ENCODE measurements at regions not wholly inside any gene's neighbourhood (a gene's known extent, or its start where the extent isn't known, plus 50 kb on each side); places are given as distances from the start of the nearest gene placed in this dataset.

- Histone ChIP-seq H3K4me1 (ENCODE audit: insufficient read depth, low read length) (no peaks in the 10 kb centered on the region), H3K27me3 (ENCODE audit: insufficient read depth, low read length) (no peaks in the 10 kb centered on the region), H3K9me3 (ENCODE audit: low read depth, low read length) (no peaks in the 10 kb centered on the region), H3K4me3 (ENCODE audit: low read length) (no peak overlapping the region)
These were observed 475.4 kb downstream of the LMO4 start for GRCh38 chr1:87804128-87804527.

DNA sequence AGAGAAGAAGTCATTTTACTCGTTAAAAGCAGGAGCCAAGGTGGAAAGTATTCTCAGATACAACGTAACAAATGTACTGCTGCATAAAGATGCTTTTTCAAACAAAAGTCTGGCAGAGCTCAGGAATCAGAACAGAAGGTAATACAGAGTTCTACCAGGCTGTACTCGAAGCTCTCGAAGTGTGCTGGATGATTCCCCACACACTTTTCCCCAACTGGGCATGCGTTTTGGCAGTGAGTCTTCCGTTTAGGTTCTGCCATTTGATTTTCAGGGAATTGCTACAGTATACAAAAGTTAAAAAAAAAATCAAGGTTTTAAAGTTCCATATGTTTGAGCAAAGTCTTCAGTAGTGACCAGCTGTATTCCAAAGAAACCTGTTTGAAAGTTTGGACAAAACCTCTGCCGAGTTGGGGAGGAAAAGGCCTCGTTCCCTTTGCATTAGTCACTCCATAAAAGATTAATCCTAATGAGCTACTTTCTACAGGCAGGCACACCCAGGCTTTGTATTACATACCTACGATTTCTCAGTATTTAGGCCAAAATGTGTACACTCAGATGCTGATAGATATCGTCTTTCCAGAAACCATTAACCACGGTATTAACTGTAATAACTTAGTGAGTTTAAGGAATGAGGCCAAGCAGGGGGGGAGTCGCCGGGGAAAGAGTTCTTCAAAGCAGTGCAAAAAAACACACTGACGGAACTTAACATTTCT lies 477.1 kb downstream of the LMO4 start:
- no peak overlapping the region for H3K4me3 ChIP-seq (ENCODE audit: low read length)
- H3K9me3 ChIP-seq (ENCODE audit: low read depth, low read length) = no peaks in the 10 kb centered on the region
- H3K27me3 ChIP-seq (ENCODE audit: insufficient read depth, low read length) = no peaks in the 10 kb centered on the region
- no peaks in the 10 kb centered on the region for H3K4me1 ChIP-seq (ENCODE audit: insufficient read depth, low read length)

GRCh38 chr1:87806379-87807094 lies 477.9 kb downstream of the LMO4 start:
- Histone ChIP-seq H3K4me3 (ENCODE audit: low read length) (no peak overlapping the region), H3K9me3 (ENCODE audit: low read depth, low read length) (no peaks in the 10 kb centered on the region), H3K27me3 (ENCODE audit: insufficient read depth, low read length) (no peaks in the 10 kb centered on the region), H3K4me1 (ENCODE audit: insufficient read depth, low read length) (no peaks in the 10 kb centered on the region)

- H3K9me3 ChIP-seq (ENCODE audit: low read depth, low read length) = no peaks in the 10 kb centered on the region
- no peaks in the 10 kb centered on the region for H3K4me1 ChIP-seq (ENCODE audit: insufficient read depth, low read length)
These were observed 481.5 kb downstream of the LMO4 start for GRCh38 chr1:87810166-87810565.

GRCh38 chr1:87812871-87813577 lies 484.3 kb downstream of the LMO4 start:
- H3K4me3 ChIP-seq (ENCODE audit: low read length) = no peak overlapping the region
- no peaks in the 10 kb centered on the region for H3K27me3 ChIP-seq (ENCODE audit: insufficient read depth, low read length)
- no peaks in the 10 kb centered on the region for H3K4me1 ChIP-seq (ENCODE audit: insufficient read depth, low read length)
- H3K9me3 ChIP-seq (ENCODE audit: low read depth, low read length) = no peaks in the 10 kb centered on the region

More at GRCh38 chr1:87810166-87810565, 481.5 kb downstream of the LMO4 start:
- H3K27me3 ChIP-seq (ENCODE audit: insufficient read depth, low read length) = no peaks in the 10 kb centered on the region
- no peak overlapping the region for H3K4me3 ChIP-seq (ENCODE audit: low read length)

DNA sequence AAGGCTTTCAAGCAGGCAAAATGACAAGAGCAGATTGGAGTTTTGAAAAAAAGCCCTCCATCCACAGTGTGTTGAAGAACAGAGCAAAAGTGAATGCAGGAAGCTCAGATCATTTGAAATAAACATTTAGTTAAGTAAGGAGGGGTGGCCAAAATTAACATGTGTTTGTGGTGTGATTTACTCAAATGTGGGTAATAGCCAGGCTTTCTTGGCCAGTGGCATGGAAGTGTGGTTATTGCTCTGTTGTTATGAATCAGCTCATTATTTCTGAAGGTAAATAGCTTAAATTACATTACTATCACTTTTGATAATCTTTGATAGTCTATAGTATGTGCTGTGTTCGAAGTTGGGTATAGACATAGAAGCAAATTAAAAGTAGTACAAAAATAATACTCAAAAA lies 485.9 kb downstream of the LMO4 start:
- no peaks in the 10 kb centered on the region for H3K27me3 ChIP-seq (ENCODE audit: insufficient read depth, low read length)
- no peak overlapping the region for H3K4me3 ChIP-seq (ENCODE audit: low read length)
- H3K4me1 ChIP-seq (ENCODE audit: insufficient read depth, low read length) = no peaks in the 10 kb centered on the region
- no peaks in the 10 kb centered on the region for H3K9me3 ChIP-seq (ENCODE audit: low read depth, low read length)

- no peaks in the 10 kb centered on the region for H3K4me1 ChIP-seq (ENCODE audit: insufficient read depth, low read length)
- no peak overlapping the region for H3K4me3 ChIP-seq (ENCODE audit: low read length)
These were observed 488.0 kb downstream of the LMO4 start for GRCh38 chr1:87816646-87817045.

DNA sequence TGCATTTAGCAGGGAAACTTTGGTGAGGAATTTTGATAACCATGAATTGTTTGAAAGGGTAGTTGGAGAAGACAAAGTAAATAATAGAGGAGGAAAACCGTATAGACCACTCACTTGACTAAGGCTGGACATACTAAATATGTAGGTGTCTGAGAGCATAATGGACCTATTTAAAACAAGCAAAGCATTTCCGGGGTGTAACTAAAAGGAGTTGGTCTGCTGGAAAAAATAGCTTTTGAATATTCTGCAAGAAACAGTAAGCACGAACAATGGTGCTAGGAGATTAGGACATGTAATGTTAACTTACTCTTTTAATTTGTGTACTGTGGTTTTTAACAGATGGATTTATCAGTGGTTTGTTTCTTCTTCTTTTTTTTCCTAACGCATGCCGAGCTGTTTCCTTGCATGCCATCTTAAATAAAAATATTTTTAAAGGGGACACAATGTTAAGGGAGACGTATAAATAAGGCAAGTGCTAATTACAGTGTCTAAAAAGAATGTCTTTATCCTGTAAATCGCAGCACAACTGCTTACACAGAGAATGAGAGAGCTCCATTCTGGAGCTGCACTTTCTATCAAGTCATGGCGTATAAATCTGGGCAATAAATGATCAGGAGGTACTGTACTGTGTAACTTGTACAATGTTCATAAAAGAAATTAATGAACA lies 492.1 kb downstream of the LMO4 start:
- no peaks in the 10 kb centered on the region for H3K9me3 ChIP-seq (ENCODE audit: low read depth, low read length)

More at GRCh38 chr1:87816646-87817045, 488.0 kb downstream of the LMO4 start:
- no peaks in the 10 kb centered on the region for H3K27me3 ChIP-seq (ENCODE audit: insufficient read depth, low read length)
- no peaks in the 10 kb centered on the region for H3K9me3 ChIP-seq (ENCODE audit: low read depth, low read length)

GRCh38 chr1:87821335-87821697 lies 492.6 kb downstream of the LMO4 start:
- Histone ChIP-seq H3K27me3 (ENCODE audit: insufficient read depth, low read length) (no peaks in the 10 kb centered on the region), H3K4me1 (ENCODE audit: insufficient read depth, low read length) (peaks cover 1% of the 10 kb centered on the region)

More for the DNA sequence above, 492.1 kb downstream of the LMO4 start:
- no peaks in the 10 kb centered on the region for H3K4me1 ChIP-seq (ENCODE audit: insufficient read depth, low read length)
- H3K27me3 ChIP-seq (ENCODE audit: insufficient read depth, low read length) = no peaks in the 10 kb centered on the region
- H3K4me3 ChIP-seq (ENCODE audit: low read length) = no peak overlapping the region

GRCh38 chr1:87826681-87827251 lies 498.1 kb downstream of the LMO4 start:
- no peak overlapping the region for H3K4me3 ChIP-seq (ENCODE audit: low read length)
- H3K27me3 ChIP-seq (ENCODE audit: insufficient read depth, low read length) = no peaks in the 10 kb centered on the region
- peaks cover 9% of the 10 kb centered on the region for H3K4me1 ChIP-seq (ENCODE audit: insufficient read depth, low read length)
- H3K9me3 ChIP-seq (ENCODE audit: low read depth, low read length) = no peaks in the 10 kb centered on the region

More at GRCh38 chr1:87821335-87821697, 492.6 kb downstream of the LMO4 start:
- H3K4me3 ChIP-seq (ENCODE audit: low read length) = no peak overlapping the region
- H3K9me3 ChIP-seq (ENCODE audit: low read depth, low read length) = no peaks in the 10 kb centered on the region

DNA sequence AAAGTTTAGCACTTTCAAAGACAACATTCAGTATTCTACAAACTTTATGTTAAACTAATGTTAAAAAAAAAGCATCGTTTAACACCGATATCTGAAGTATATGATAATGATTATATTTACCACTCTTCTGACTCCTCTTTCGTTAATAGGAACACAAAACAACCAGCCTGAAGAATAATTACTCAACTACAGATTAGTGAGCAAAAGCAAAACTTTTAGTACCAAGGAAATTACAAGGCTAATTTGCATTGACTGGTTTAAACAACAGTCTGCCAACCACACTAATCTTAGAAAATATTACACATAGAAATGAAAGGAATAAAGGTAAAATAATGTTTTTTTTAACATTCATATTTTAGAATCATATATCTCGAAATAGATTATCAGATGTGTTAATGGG lies 500.7 kb downstream of the LMO4 start:
- Histone ChIP-seq H3K4me3 (ENCODE audit: low read length) (no peak overlapping the region), H3K4me1 (ENCODE audit: insufficient read depth, low read length) (peaks cover 9% of the 10 kb centered on the region), H3K27me3 (ENCODE audit: insufficient read depth, low read length) (no peaks in the 10 kb centered on the region), H3K9me3 (ENCODE audit: low read depth, low read length) (no peaks in the 10 kb centered on the region)

- no peak overlapping the region for H3K4me3 ChIP-seq (ENCODE audit: low read length)
- no peaks in the 10 kb centered on the region for H3K9me3 ChIP-seq (ENCODE audit: low read depth, low read length)
- H3K27me3 ChIP-seq (ENCODE audit: insufficient read depth, low read length) = no peaks in the 10 kb centered on the region
- peaks cover 9% of the 10 kb centered on the region for H3K4me1 ChIP-seq (ENCODE audit: insufficient read depth, low read length)
These were observed 501.8 kb downstream of the LMO4 start for GRCh38 chr1:87830432-87830978.

DNA sequence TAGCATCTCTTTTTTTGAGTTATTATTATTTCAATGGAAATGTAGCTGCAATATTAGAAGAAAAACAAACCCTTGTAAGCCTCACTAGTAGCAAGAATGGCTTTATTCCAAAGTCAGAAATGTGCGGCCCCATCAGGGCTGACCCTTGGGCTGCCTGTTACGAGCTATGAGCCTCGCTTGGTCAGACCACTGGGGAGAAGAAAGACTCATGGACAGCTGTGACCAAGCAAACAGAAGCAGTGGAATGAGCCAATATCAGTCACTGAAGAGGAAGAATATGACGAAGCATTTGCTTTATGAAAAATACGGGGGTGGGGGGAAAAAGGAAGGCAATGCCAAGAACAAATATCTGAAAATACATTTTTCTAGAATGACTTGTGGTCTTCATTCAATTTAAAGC lies 504.5 kb downstream of the LMO4 start:
- H3K4me3 ChIP-seq (ENCODE audit: low read length) = no peak overlapping the region
- no peaks in the 10 kb centered on the region for H3K9me3 ChIP-seq (ENCODE audit: low read depth, low read length)
- H3K4me1 ChIP-seq (ENCODE audit: insufficient read depth, low read length) = peaks cover 3% of the 10 kb centered on the region
- H3K27me3 ChIP-seq (ENCODE audit: insufficient read depth, low read length) = no peaks in the 10 kb centered on the region

- peaks cover 3% of the 10 kb centered on the region for H3K4me1 ChIP-seq (ENCODE audit: insufficient read depth, low read length)
- H3K4me3 ChIP-seq (ENCODE audit: low read length) = no peak overlapping the region
- H3K27me3 ChIP-seq (ENCODE audit: insufficient read depth, low read length) = no peaks in the 10 kb centered on the region
- H3K9me3 ChIP-seq (ENCODE audit: low read depth, low read length) = no peaks in the 10 kb centered on the region
These were observed 505.5 kb downstream of the LMO4 start for GRCh38 chr1:87834151-87834550.

Data from mononuclear cell (primary cell).